MM.1S (cell line): ENCODE measurements at regions not wholly inside any gene's neighbourhood (a gene's known extent, or its start where the extent isn't known, plus 50 kb on each side); places are given as distances from the start of the nearest gene placed in this dataset.

Experiments
- DNase-seq: peaks from one replicate; pipeline ENCODE4 v3.0.0-alpha.2; 2015
- H2AFZ ChIP-seq: fragments of 300-600 bp; sonication (generic); 2 replicates; pipeline ENCODE4 v1.6.0; 2016; ENCODE audit warnings: antibody characterized with exemption, low read length
- H3F3A ChIP-seq: fragments of 300-600 bp; sonication (generic); 2 replicates; pipeline ENCODE4 v1.6.1; 2016; ENCODE audit warnings: mild to moderate bottlenecking, antibody characterized with exemption, low read length, moderate library complexity, mixed read lengths; ENCODE audit not compliant: insufficient read depth
- H3K27ac ChIP-seq: fragments of 300-600 bp; sonication (generic); 2 replicates; pipeline ENCODE4 v1.5.1; 2016; ENCODE audit warnings: mild to moderate bottlenecking, low read length
- H3K27me3 ChIP-seq: fragments of 300-600 bp; sonication (generic); replicated peaks from 2 replicates; pipeline ENCODE4 v1.6.0; 2016; ENCODE audit warnings: low read length; ENCODE audit not compliant: insufficient read depth
- H3K36me3 ChIP-seq: fragments of 300-600 bp; sonication (generic); replicated peaks from 2 replicates; pipeline ENCODE4 v1.6.1; 2016; ENCODE audit warnings: mild to moderate bottlenecking, low read length, mixed read lengths; ENCODE audit not compliant: insufficient read depth
- H3K4me1 ChIP-seq: fragments of 300-600 bp; sonication (generic); 2 replicates; pipeline ENCODE4 v1.6.1; 2016; ENCODE audit warnings: low read length, mixed read lengths
- H3K4me2 ChIP-seq: fragments of 300-600 bp; sonication (generic); 2 replicates; pipeline ENCODE4 v1.6.0; 2016; ENCODE audit warnings: low read depth, low read length
- H3K4me3 ChIP-seq: fragments of 300-600 bp; sonication (generic); 2 replicates; pipeline ENCODE4 v1.5.1; 2016; ENCODE audit warnings: low read length, mixed read lengths
- H3K79me2 ChIP-seq: fragments of 300-600 bp; sonication (generic); 2 replicates; pipeline ENCODE4 v1.6.1; 2016; ENCODE audit warnings: mixed run types, low read length, mixed read lengths
- H3K9ac ChIP-seq: fragments of 300-600 bp; sonication (generic); 2 replicates; pipeline ENCODE4 v1.6.1; 2016; ENCODE audit warnings: low read length, mixed read lengths
- H3K9me2 ChIP-seq: fragments of 300-600 bp; sonication (generic); replicated peaks from 2 replicates; pipeline ENCODE4 v1.6.1; 2016; ENCODE audit warnings: mild to moderate bottlenecking, low read length, mixed read lengths; ENCODE audit not compliant: insufficient read depth
- H3K9me3 ChIP-seq: fragments of 300-600 bp; sonication (generic); replicated peaks from 2 replicates; pipeline ENCODE4 v1.6.1; 2016; ENCODE audit warnings: mild to moderate bottlenecking, low read length, mixed read lengths; ENCODE audit not compliant: insufficient read depth
- H4K20me1 ChIP-seq: fragments of 300-600 bp; sonication (generic); 2 replicates; pipeline ENCODE4 v1.6.1; 2016; ENCODE audit warnings: mild to moderate bottlenecking, low read length, moderate library complexity, mixed read lengths; ENCODE audit not compliant: insufficient read depth
- CTCF ChIP-seq: fragments of 300-600 bp; sonication (generic); IDR thresholded peaks from 2 replicates; pipeline ENCODE4 v1.5.1; 2016; ENCODE audit warnings: antibody characterized with exemption, low read length, mixed read lengths
- EZH2 ChIP-seq: fragments of 300-600 bp; sonication (generic); optimal IDR thresholded peaks from 2 replicates; pipeline ENCODE3; 2017; ENCODE audit warnings: low read depth, mild to moderate bottlenecking, antibody characterized with exemption, low read length, mixed read lengths
- EZH2phosphoT487 ChIP-seq: fragments of 300-600 bp; sonication (generic); IDR thresholded peaks from 2 replicates; pipeline ENCODE4 v1.6.1; 2018; ENCODE audit warnings: antibody characterized with exemption, low read length

- no peak overlapping the region for H3K4me3 ChIP-seq
- no peak overlapping the region for H3K27ac ChIP-seq
- TF ChIP-seq CTCF, result no peak
- no peak for TF ChIP-seq EZH2
- TF ChIP-seq EZH2phosphoT487, result no peak
- H3K9ac ChIP-seq, result no peak overlapping the region
- no peaks in the 10 kb centered on the region for H3K4me1 ChIP-seq
- H3K79me2 ChIP-seq, result no peaks in the 10 kb centered on the region
- H3K9me3 ChIP-seq, result no peaks in the 10 kb centered on the region
- no peaks in the 10 kb centered on the region for H3K9me2 ChIP-seq
- no peak overlapping the region for H2AFZ ChIP-seq
- H3K27me3 ChIP-seq, result no peaks in the 10 kb centered on the region
- no peaks in the 10 kb centered on the region for H3F3A ChIP-seq
- no peak for DNase-seq
- H3K4me2 ChIP-seq, result no peak overlapping the region
- H3K36me3 ChIP-seq, result no peaks in the 10 kb centered on the region
- no peaks in the 10 kb centered on the region for H4K20me1 ChIP-seq
Measured at GRCh38 chr4:96366632-96367031, 526.7 kb downstream of the PDHA2 start.

GRCh38 chr4:96375367-96375766, 535.5 kb downstream of the PDHA2 start:
- no peak for TF ChIP-seq CTCF
- no peak for TF ChIP-seq EZH2phosphoT487
- TF ChIP-seq EZH2, result no peak
- no peak overlapping the region for H3K4me3 ChIP-seq
- no peaks in the 10 kb centered on the region for H3K36me3 ChIP-seq
- no peak overlapping the region for H3K9ac ChIP-seq
- no peaks in the 10 kb centered on the region for H3F3A ChIP-seq
- H3K4me1 ChIP-seq, result no peaks in the 10 kb centered on the region
- H2AFZ ChIP-seq, result no peak overlapping the region
- no peaks in the 10 kb centered on the region for H3K79me2 ChIP-seq
- H3K27me3 ChIP-seq, result no peaks in the 10 kb centered on the region
- no peaks in the 10 kb centered on the region for H3K9me3 ChIP-seq
- no peaks in the 10 kb centered on the region for H4K20me1 ChIP-seq
- DNase-seq, result no peak
- H3K9me2 ChIP-seq, result no peaks in the 10 kb centered on the region
- H3K27ac ChIP-seq, result no peak overlapping the region
- H3K4me2 ChIP-seq, result no peak overlapping the region

GRCh38 chr4:96379524-96379923, 539.6 kb downstream of the PDHA2 start:
- no peak overlapping the region for H3K4me2 ChIP-seq
- no peaks in the 10 kb centered on the region for H3K36me3 ChIP-seq
- no peak overlapping the region for H3K27ac ChIP-seq
- no peak overlapping the region for H3K9ac ChIP-seq
- H3K9me2 ChIP-seq, result no peaks in the 10 kb centered on the region
- H3K27me3 ChIP-seq, result no peaks in the 10 kb centered on the region
- no peaks in the 10 kb centered on the region for H3K4me1 ChIP-seq
- no peak overlapping the region for H3K4me3 ChIP-seq
- no peaks in the 10 kb centered on the region for H4K20me1 ChIP-seq
- TF ChIP-seq CTCF (no peak), EZH2 (no peak), EZH2phosphoT487 (no peak)
- no peak overlapping the region for H2AFZ ChIP-seq
- H3K9me3 ChIP-seq, result no peaks in the 10 kb centered on the region
- no peaks in the 10 kb centered on the region for H3F3A ChIP-seq
- DNase-seq, result no peak
- no peaks in the 10 kb centered on the region for H3K79me2 ChIP-seq
